ACHN (cell line): ENCODE measurements at regions not wholly inside any gene's neighbourhood (a gene's known extent, or its start where the extent isn't known, plus 50 kb on each side); places are given as distances from the start of the nearest gene placed in this dataset.

Source experiments
- DNase-seq: peaks from one replicate; pipeline ENCODE4 v3.0.0-alpha.2; 2015
- in situ Hi-C: cut with HindIII; loops from 2 replicates; pipeline ENCODE4 v1.10.0; 2017; ENCODE audit warnings: low sequenced_read_pairs, low pct_ligation_motif_present, low pct_unique_long_range_greater_than_20kb

GRCh38 chr18:38454764-38455469, 889.3 kb upstream of the CELF4 start:
- no peak for DNase-seq

GRCh38 chr18:38453880-38454279, 888.3 kb upstream of the CELF4 start:
- in situ Hi-C loops = no loop called here

More at GRCh38 chr18:38454764-38455469, 889.3 kb upstream of the CELF4 start:
- in situ Hi-C loops = no loop called here

GRCh38 chr18:38450876-38451275, 885.3 kb upstream of the CELF4 start:
- DNase-seq = no peak
- in situ Hi-C loops = no loop called here

More at GRCh38 chr18:38453880-38454279, 888.3 kb upstream of the CELF4 start:
- DNase-seq = no peak

- DNase-seq = no peak
- in situ Hi-C loops = no loop called here
These were observed 880.2 kb upstream of the CELF4 start for GRCh38 chr18:38445804-38446145.

GRCh38 chr18:38444971-38445803, 879.6 kb upstream of the CELF4 start:
- in situ Hi-C loops = no loop called here
- DNase-seq = no peak

GRCh38 chr18:38427736-38428135, 862.1 kb upstream of the CELF4 start:
- in situ Hi-C loops = no loop called here
- no peak for DNase-seq

- in situ Hi-C loops = no loop called here
- DNase-seq = no peak
These were observed 861.6 kb upstream of the CELF4 start for GRCh38 chr18:38427234-38427633.

- in situ Hi-C loops = no loop called here
- DNase-seq = no peak
These were observed 856.4 kb upstream of the CELF4 start for GRCh38 chr18:38421872-38422615.

GRCh38 chr18:38421021-38421420, 855.4 kb upstream of the CELF4 start:
- in situ Hi-C loops = no loop called here
- no peak for DNase-seq

- in situ Hi-C loops = no loop called here
- no peak for DNase-seq
These were observed 855.0 kb upstream of the CELF4 start for GRCh38 chr18:38420611-38421010.

GRCh38 chr18:38415811-38416210, 850.2 kb upstream of the CELF4 start:
- DNase-seq = no peak
- in situ Hi-C loops = no loop called here

- DNase-seq = no peak
- in situ Hi-C loops = no loop called here
These were observed 847.6 kb upstream of the CELF4 start for GRCh38 chr18:38413193-38413592.

GRCh38 chr18:38406607-38407006, 841.0 kb upstream of the CELF4 start:
- no peak for DNase-seq
- in situ Hi-C loops = no loop called here

- DNase-seq = no peak
- in situ Hi-C loops = no loop called here
These were observed 836.9 kb upstream of the CELF4 start for GRCh38 chr18:38402509-38402908.

GRCh38 chr18:38397094-38397493, 831.5 kb upstream of the CELF4 start:
- in situ Hi-C loops = no loop called here
- DNase-seq = no peak

- in situ Hi-C loops = no loop called here
- DNase-seq = no peak
These were observed 820.5 kb upstream of the CELF4 start for GRCh38 chr18:38386146-38386545.

GRCh38 chr18:38369772-38370690, 804.4 kb upstream of the CELF4 start:
- in situ Hi-C loops = no loop called here
- no peak for DNase-seq

GRCh38 chr18:38368886-38369285, 803.3 kb upstream of the CELF4 start:
- in situ Hi-C loops = no loop called here
- DNase-seq = no peak
